Stomach (tissue), 8 donors: ENCODE measurements at regions not wholly inside any gene's neighbourhood (a gene's known extent, or its start where the extent isn't known, plus 50 kb on each side); places are given as distances from the start of the nearest gene placed in this dataset.
"Not testable (repeated sequence)": the region's sequence is repeated elsewhere in the genome, so short reads cannot be mapped to it uniquely, and the experiment has no call there.

ENCODE experiments used
- DNase-seq, 2 donors: peaks; one replicate each; pipeline versions ENCODE4 v3.0.0 to v3.0.0-alpha.2; 2013 to 2019
- H3K27ac ChIP-seq, 5 donors: fragments of 200-600 bp in 4 of 5; sonication (generic) in 4 of 5; one replicate each; pipeline ENCODE4 v1.5.1; 2013 to 2019; ENCODE audit warnings: mild to moderate bottlenecking in 1 of 5, moderate library complexity in 1 of 5
- H3K27me3 ChIP-seq, 3 donors: fragments of 200-600 bp; sonication (generic); one replicate each; pipeline ENCODE4 v1.5.1; 2017 to 2019; ENCODE audit warnings: mixed run types in 1 of 3
- H3K36me3 ChIP-seq, 4 donors: fragments of 200-600 bp; sonication (generic); 1 replicate in 3 of 4; 2 replicates in 1 of 4; pipeline ENCODE4 v1.5.1; 2016 to 2019
- H3K4me1 ChIP-seq, 4 donors: fragments of 200-600 bp; sonication (generic); one replicate each; pipeline ENCODE4 v1.5.1; 2016 to 2019
- H3K4me3 ChIP-seq, 4 donors: fragments of 200-600 bp; sonication (generic) in 3 of 4; one replicate each; pipeline ENCODE4 v1.5.1; 2016 to 2019; ENCODE audit warnings: mild to moderate bottlenecking in 1 of 4
- H3K9me3 ChIP-seq, 4 donors: fragments of 200-600 bp; sonication (generic); one replicate each; pipeline ENCODE4 v1.5.1; 2016 to 2019
- CTCF ChIP-seq, 7 experiments: fragments of 450-650 bp in 4 of 7; fragments of 200-600 bp in 3 of 7; sonication (generic) in 3 of 7; IDR thresholded peaks; one replicate each; pipeline ENCODE4 v1.5.1; 2016 to 2019; ENCODE audit warnings: antibody characterized with exemption in 7 of 7, control low read depth in 2 of 7, mild to moderate bottlenecking in 1 of 7
- EP300 ChIP-seq: sonication (generic); formaldehyde crosslinking; IDR thresholded peaks from one replicate; pipeline ENCODE4 v1.6.1; 2017; ENCODE audit warnings: antibody characterized with exemption
- POLR2A ChIP-seq, 4 donors: fragments of 450-650 bp; IDR thresholded peaks; one replicate each; pipeline ENCODE4 v1.6.1; 2016; ENCODE audit warnings: antibody characterized with exemption in 4 of 4, control low read depth in 2 of 4, mild to moderate bottlenecking in 1 of 4, moderate library complexity in 1 of 4
- POLR2AphosphoS5 ChIP-seq, 3 donors: sonication (generic); formaldehyde crosslinking; IDR thresholded peaks; one replicate each; pipeline ENCODE4 v1.6.1; 2016; ENCODE audit warnings: antibody characterized with exemption in 3 of 3
- WGBS, 5 donors: extraction: QIAGEN DNeasy Blood & Tissue Kit in 3 of 5; methylation state at CpG; one replicate each; pipeline versions ENCODE4 v1.1.5 to v1.1.7; 2013 to 2018; 5-methylcytosine and 5-hydroxymethylcytosine counted together
- intact Hi-C: fragments of 100-400 bp; cut with DNase I; formaldehyde crosslinking; loops from one replicate; pipeline ENCODE4 v1.15.1; 2023; ENCODE audit warnings: low total_unique reads
- donor health status: healthy with polysubstance abuse.
- donor health status: Bipolar disorder and iron deficiency.
- donor health status: healthy.

- Histone ChIP-seq H3K9me3 (peaks cover 0 to 4% (median under 1%) of the 10 kb centered on the region in 4 donors), H3K4me1 (no peaks in the 10 kb centered on the region), H3K27ac (no peak overlapping the region), H3K36me3 (no peaks in the 10 kb centered on the region), H3K4me3 (no peak overlapping the region), H3K27me3 (no peaks in the 10 kb centered on the region)
- 72 to 75% (median 75%) methylated on average over 11 of the region's 11 CpGs for WGBS, 5 donors
- no peak for DNase-seq
- intact Hi-C loops, result no loop called here
- TF ChIP-seq CTCF (IDR thresholded peaks at IDR 0.05) (no peak), POLR2A (IDR thresholded peaks at IDR 0.05) (no peak), POLR2AphosphoS5 (IDR thresholded peaks at IDR 0.05) (no peak), EP300 (no peak)
Measured at GRCh38 chr3:153552887-153553604, 391.0 kb downstream of the RAP2B start.

- Histone ChIP-seq H3K27me3 (no peaks in the 10 kb centered on the region), H3K4me1 (no peaks in the 10 kb centered on the region), H3K4me3 (no peak overlapping the region), H3K36me3 (no peaks in the 10 kb centered on the region), H3K9me3 (peaks cover 1 to 7% (median 5%) of the 10 kb centered on the region in 4 donors), H3K27ac (no peak overlapping the region)
- no peak for DNase-seq
- 49 to 71% (median 66%) methylated on average over 2 of the region's 2 CpGs for WGBS, 5 donors
- no peak for TF ChIP-seq CTCF (IDR thresholded peaks at IDR 0.05)
- TF ChIP-seq EP300, result no peak
- TF ChIP-seq POLR2AphosphoS5 (IDR thresholded peaks at IDR 0.05), result no peak
- TF ChIP-seq POLR2A (IDR thresholded peaks at IDR 0.05), result no peak
- intact Hi-C loops, result no loop called here
Measured at GRCh38 chr3:153553605-153553945, 391.5 kb downstream of the RAP2B start.

- 24 to 65% (median 51%) methylated on average over 2 of the region's 2 CpGs for WGBS, 5 donors
- no peak overlapping the region for H3K4me3 ChIP-seq
- peaks cover 8 to 25% (median 14%) of the 10 kb centered on the region in 4 donors for H3K9me3 ChIP-seq
- TF ChIP-seq EP300 (no peak), CTCF (IDR thresholded peaks at IDR 0.05) (no peak), POLR2AphosphoS5 (IDR thresholded peaks at IDR 0.05) (no peak), POLR2A (IDR thresholded peaks at IDR 0.05) (no peak)
- no peaks in the 10 kb centered on the region for H3K36me3 ChIP-seq
- DNase-seq, result no peak
- no peak overlapping the region for H3K27ac ChIP-seq
- intact Hi-C loops, result no loop called here
- no peaks in the 10 kb centered on the region for H3K27me3 ChIP-seq
- no peaks in the 10 kb centered on the region for H3K4me1 ChIP-seq
Measured at GRCh38 chr3:153555919-153556318, 393.9 kb downstream of the RAP2B start.

GRCh38 chr3:153559366-153559765, 397.3 kb downstream of the RAP2B start:
- H3K4me1 ChIP-seq, H3K4me3 ChIP-seq, DNase-seq, intact Hi-C loops, H3K27me3 ChIP-seq, H3K27ac ChIP-seq, H3K36me3 ChIP-seq: not testable (repeated sequence)
- H3K9me3 ChIP-seq, result peaks cover 13 to 55% (median 41%) of the 10 kb centered on the region in 4 donors
- 68 to 83% (median 76%) methylated on average over 1 of the region's 1 CpG for WGBS, 5 donors

GRCh38 chr3:153567011-153567410, 405.0 kb downstream of the RAP2B start:
- intact Hi-C loops, result no loop called here
- Histone ChIP-seq H3K4me1 (no peaks in the 10 kb centered on the region), H3K36me3 (no peaks in the 10 kb centered on the region), H3K9me3 (peaks cover 6 to 46% (median 29%) of the 10 kb centered on the region in 4 donors), H3K27me3 (no peaks in the 10 kb centered on the region), H3K27ac (no peak overlapping the region), H3K4me3 (no peak overlapping the region)
- TF ChIP-seq EP300 (no peak), CTCF (IDR thresholded peaks at IDR 0.05) (no peak), POLR2A (IDR thresholded peaks at IDR 0.05) (no peak), POLR2AphosphoS5 (IDR thresholded peaks at IDR 0.05) (no peak)
- WGBS, 5 donors, result 60 to 85% (median 80%) methylated on average over 1 of the region's 1 CpG
- no peak for DNase-seq
